OCI-LY3 (cell line): ENCODE measurements at regions not wholly inside any gene's neighbourhood (a gene's known extent, or its start where the extent isn't known, plus 50 kb on each side); places are given as distances from the start of the nearest gene placed in this dataset.

Experiments
- EZH2phosphoT487 ChIP-seq: fragments of 200-600 bp; shearing (Covaris generic); IDR thresholded peaks from 2 replicates; pipeline ENCODE4 v1.6.1; 2018; ENCODE audit warnings: antibody characterized with exemption, mixed run types, low read depth
- TF ChIP-seq, protein P1 (sequence below): fragments of 200-600, 300-600 bp; sonication (generic); IDR thresholded peaks from 2 replicates; pipeline ENCODE4 v1.5.1; 2014; ENCODE audit warnings: antibody characterized with exemption, low read length, low read depth

DNA sequence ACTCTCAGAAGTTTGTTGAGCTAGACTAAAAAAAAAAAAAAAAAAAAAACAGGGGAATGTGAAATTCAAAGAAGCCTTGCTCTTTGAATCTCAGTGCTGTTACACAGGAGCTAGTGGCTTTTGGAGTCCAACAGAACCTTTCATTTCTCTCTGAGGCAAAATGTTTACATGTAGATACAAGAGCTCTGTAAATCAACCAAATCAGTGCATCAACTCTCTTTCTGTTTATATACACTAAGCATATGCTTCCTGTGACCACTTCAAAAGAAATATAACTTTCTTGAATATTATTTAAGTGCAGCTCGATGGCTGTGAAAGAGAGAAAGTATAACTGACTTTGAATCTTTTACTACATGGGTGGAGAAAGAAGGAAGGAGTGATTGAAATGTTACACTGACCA is 115.3 kb upstream of the ITGA1 start:
- TF ChIP-seq, protein P1, sequence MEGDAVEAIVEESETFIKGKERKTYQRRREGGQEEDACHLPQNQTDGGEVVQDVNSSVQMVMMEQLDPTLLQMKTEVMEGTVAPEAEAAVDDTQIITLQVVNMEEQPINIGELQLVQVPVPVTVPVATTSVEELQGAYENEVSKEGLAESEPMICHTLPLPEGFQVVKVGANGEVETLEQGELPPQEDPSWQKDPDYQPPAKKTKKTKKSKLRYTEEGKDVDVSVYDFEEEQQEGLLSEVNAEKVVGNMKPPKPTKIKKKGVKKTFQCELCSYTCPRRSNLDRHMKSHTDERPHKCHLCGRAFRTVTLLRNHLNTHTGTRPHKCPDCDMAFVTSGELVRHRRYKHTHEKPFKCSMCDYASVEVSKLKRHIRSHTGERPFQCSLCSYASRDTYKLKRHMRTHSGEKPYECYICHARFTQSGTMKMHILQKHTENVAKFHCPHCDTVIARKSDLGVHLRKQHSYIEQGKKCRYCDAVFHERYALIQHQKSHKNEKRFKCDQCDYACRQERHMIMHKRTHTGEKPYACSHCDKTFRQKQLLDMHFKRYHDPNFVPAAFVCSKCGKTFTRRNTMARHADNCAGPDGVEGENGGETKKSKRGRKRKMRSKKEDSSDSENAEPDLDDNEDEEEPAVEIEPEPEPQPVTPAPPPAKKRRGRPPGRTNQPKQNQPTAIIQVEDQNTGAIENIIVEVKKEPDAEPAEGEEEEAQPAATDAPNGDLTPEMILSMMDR = no peak
- TF ChIP-seq EZH2phosphoT487 = no peak
